ENCODE measurements at regions not wholly inside any gene's neighbourhood (a gene's known extent, or its start where the extent isn't known, plus 50 kb on each side); places are given as distances from the start of the nearest gene placed in this dataset.

DNA sequence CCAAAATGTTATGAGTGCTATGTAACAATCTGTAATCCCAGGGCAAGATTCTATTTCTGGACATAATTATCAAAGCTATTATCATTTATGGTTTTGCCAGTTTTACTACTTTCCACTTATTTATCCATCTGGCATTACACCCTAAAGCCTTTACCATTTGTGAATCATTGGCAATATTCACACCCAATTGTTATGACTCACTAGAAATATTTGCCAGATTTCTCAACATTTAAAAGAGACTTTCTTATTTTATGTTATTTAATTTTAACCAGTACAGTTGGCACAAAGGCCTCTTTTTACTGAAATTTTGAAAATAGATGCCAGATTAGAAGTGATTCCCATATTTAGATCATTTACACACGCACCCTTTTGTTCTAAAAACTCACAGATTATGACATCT, 242.7 kb upstream of the WDFY3 start:
- TF ChIP-seq, protein P1, sequence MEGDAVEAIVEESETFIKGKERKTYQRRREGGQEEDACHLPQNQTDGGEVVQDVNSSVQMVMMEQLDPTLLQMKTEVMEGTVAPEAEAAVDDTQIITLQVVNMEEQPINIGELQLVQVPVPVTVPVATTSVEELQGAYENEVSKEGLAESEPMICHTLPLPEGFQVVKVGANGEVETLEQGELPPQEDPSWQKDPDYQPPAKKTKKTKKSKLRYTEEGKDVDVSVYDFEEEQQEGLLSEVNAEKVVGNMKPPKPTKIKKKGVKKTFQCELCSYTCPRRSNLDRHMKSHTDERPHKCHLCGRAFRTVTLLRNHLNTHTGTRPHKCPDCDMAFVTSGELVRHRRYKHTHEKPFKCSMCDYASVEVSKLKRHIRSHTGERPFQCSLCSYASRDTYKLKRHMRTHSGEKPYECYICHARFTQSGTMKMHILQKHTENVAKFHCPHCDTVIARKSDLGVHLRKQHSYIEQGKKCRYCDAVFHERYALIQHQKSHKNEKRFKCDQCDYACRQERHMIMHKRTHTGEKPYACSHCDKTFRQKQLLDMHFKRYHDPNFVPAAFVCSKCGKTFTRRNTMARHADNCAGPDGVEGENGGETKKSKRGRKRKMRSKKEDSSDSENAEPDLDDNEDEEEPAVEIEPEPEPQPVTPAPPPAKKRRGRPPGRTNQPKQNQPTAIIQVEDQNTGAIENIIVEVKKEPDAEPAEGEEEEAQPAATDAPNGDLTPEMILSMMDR (IDR thresholded peaks at IDR 0.05) = no peak
- no peak for TF ChIP-seq POLR2A (IDR thresholded peaks at IDR 0.05)
